HG03196 (cell line): ENCODE measurements at regions not wholly inside any gene's neighbourhood (a gene's known extent, or its start where the extent isn't known, plus 50 kb on each side); places are given as distances from the start of the nearest gene placed in this dataset.

ENCODE experiments used
- ATAC-seq: cut with Tn5 transposase; IDR thresholded peaks from one replicate; pipeline ENCODE4 v1.9.1; 2021; ENCODE audit not compliant: unreplicated experiment

GRCh38 chr2:71938659-71939587 lies 208.7 kb downstream of the CYP26B1 start:
- no peak for ATAC-seq

- no peak for ATAC-seq
Observed at GRCh38 chr2:71938108-71938507, 209.6 kb downstream of the CYP26B1 start.

- ATAC-seq, result no peak
Observed at GRCh38 chr2:71937396-71937795, 210.3 kb downstream of the CYP26B1 start.

- no peak for ATAC-seq
Observed at GRCh38 chr2:71936076-71937030, 211.3 kb downstream of the CYP26B1 start.

DNA sequence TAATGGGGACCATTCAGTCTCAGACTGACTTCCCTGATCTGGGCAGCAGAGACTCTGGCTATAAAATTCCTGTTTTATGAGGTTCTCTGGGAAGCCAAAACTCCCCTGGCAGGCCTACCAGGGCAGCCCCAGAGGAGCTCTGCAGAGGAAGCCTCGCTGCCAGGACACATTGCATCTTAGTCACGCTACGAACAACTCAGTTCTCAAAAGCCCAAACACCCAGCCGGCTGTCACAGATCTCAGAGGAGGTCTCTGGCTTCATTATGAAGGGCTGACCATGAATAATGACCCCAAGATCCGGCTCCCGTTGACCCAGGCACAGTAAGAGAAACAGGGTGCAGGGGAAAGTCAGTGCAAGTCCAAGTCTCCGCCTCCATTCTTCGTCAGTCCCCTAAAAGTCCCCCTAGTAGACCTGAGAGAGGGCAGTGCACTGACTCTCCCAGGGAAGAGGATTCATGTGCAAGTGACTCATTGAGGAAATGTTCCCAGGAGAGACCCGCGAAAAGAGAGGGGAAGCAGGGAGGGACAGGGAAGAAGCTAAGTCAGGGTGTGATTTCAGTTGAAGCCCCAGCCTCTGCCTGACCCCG lies 212.3 kb downstream of the CYP26B1 start:
- no peak for ATAC-seq

DNA sequence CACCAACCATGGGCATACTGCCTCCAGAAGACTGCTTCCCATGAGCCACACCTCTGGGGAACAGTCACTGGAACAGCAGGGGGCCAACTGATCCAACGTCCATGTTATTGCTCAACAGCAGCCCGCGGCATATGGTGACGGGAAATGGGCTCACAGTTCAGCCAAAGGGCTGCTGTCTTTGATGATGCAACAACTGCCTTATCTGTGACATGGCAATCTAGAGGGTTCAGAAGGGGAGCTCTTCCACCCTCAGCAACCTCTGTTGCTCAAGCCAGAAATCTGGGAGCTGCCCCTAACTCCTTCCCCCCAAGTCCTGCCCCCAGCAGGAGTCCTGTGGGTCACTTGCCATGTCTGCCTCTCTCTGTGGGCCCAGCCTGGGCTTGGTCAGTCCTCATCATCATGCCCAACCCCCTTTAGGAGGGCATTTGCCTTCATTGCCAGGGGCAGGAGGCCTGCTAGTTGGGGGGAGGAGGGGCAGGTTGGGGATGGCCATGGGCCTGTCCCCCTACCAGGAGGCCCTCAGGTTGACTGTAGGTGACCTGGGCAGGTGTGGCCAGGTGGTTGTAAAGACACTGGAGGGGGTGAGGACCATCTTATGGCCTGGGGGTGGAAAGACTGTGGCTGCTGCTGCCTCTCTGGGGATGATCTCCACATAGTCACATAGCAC lies 212.9 kb downstream of the CYP26B1 start:
- ATAC-seq, result no peak

- no peak for ATAC-seq
Observed at GRCh38 chr2:71934320-71934593, 213.4 kb downstream of the CYP26B1 start.

DNA sequence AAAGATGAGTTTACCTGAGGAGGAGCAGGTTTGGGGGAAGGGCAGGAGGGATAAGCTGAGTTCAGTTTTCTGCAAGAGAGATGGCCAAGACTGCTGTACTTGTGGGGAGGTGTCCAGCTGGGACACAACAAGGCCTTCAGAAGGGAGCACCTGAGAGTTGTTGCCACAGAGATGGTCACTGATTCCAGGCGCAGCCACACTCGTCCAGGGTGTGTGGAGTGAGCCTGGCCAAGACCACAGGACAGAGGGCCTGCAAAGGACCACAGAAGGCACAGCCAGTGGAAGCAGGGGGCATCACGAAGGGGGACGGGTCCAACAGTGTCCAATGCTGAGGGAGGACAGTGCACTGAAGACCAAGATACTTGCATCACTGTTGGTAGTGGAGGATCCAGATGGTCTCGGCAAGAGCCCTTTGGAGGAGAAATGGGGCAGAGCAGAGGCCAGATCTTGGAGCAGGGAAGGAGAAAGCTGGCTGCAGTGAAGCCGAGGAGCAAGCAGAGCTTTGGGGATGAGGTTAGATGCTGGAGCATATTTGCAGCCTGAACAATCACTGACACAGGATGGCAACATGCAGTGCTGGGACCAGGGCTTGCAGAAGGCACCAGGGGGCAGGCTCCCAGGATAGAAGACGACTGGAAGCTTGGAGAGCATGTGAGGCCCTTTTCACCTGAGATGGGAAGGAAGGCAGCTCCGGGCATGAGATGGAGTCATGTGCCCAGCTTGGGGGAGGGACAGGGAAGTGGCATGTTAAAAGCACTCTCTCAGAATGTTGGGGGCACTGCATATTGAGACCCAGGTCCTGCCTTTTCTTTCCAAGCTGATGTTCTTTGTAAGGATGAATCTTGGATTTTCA lies 214.0 kb downstream of the CYP26B1 start:
- ATAC-seq, result no peak

GRCh38 chr2:71932780-71933466 lies 214.7 kb downstream of the CYP26B1 start:
- no peak for ATAC-seq

- no peak for ATAC-seq
Observed at GRCh38 chr2:71932037-71932779, 215.5 kb downstream of the CYP26B1 start.

GRCh38 chr2:71930049-71930681 lies 217.5 kb downstream of the CYP26B1 start:
- no peak for ATAC-seq

DNA sequence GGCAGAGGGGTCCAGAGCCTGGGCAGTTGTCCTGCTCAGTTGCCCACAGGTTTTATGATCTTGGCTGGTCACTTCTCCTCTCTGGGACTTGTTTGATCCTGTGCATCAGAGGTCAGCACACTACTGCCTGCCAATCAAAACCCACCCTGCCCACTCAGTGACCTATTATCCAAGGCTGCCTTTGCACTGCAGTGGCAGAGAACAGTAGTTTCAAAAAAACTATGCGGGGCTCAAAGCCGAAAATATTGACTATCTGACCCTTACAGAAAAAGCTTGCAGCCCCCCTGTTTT lies 218.2 kb downstream of the CYP26B1 start:
- no peak for ATAC-seq

GRCh38 chr2:71928734-71929481 lies 218.8 kb downstream of the CYP26B1 start:
- no peak for ATAC-seq

- no peak for ATAC-seq
Observed at GRCh38 chr2:71927757-71928715, 219.6 kb downstream of the CYP26B1 start.

- no peak for ATAC-seq
Observed at GRCh38 chr2:71926876-71927756, 220.5 kb downstream of the CYP26B1 start.

DNA sequence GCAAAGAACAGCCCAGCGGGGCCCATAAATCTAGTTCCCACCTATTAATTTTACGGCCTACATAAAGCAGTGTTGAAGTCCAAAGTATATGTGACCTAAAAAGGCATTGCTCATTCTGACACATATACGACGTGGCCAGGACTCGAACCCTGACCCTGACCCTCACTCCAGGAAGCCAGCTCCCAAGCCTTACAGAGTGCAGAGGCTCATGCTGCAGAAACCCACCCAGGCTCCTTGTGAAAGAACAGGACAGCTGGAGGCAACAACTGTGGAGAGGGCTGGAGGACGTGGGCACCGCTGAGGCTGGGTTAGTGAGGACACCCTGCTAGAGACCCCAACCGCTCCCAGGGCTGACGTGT lies 221.6 kb downstream of the CYP26B1 start:
- no peak for ATAC-seq
